ENCODE measurements at regions not wholly inside any gene's neighbourhood (a gene's known extent, or its start where the extent isn't known, plus 50 kb on each side); places are given as distances from the start of the nearest gene placed in this dataset.

DNA sequence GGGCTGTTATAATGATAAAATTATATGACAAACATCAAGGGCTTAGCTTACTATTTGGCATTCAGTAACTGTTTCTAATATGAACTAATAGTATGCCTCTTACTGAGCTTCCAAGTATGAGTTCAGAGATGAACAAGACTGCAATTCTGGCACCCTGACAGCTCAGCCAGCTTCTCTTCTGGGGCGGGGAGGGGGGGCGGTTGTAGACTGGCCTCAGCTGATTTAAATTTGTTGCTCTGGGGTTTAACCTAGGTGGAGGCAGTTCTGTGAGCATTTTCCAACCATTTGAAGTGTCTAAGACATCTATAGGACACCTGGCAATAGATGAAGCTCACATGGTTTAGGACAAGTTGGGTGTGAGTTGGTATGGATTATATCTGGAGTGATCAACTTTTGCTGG, 401.9 kb downstream of the QKI start:
- Histone ChIP-seq H4K20me1 (ENCODE audit: insufficient read depth, low read length) (no peaks in the 10 kb centered on the region), H2BK120ac (ENCODE audit: low read depth, low read length) (no peak overlapping the region), H2BK20ac (ENCODE audit: low read depth, low read length) (no peak overlapping the region), H3K27me3 (ENCODE audit: control insufficient read depth, insufficient read depth, low read length) (no peaks in the 10 kb centered on the region), H2AK5ac (ENCODE audit: low read depth, low read length) (no peak overlapping the region), H3K4me1 (ENCODE audit: control insufficient read depth, insufficient read depth, low read length) (peaks cover 6% of the 10 kb centered on the region), H2AK9ac (replicated peaks; ENCODE audit: low read depth, low read length, poor library complexity) (no peak overlapping the region), H3K9me3 (ENCODE audit: control insufficient read depth, insufficient read depth, low read length) (no peaks in the 10 kb centered on the region; the same call in 1 of the 2 replicates), H3K9me1 (ENCODE audit: insufficient read depth, low read length) (no peaks in the 10 kb centered on the region), H2BK15ac (ENCODE audit: low read depth, low read length) (no peak overlapping the region), H4K8ac (ENCODE audit: low read depth in 2 of 2, low read length in 2 of 2) (no peak overlapping the region), H3K14ac (replicated peaks; ENCODE audit: low read depth, low read length) (no peak overlapping the region), H3K56ac (ENCODE audit: extremely low read depth, insufficient read depth, low read length) (no peak overlapping the region), H3K4ac (ENCODE audit: low read depth, low read length) (no peak overlapping the region), H3K4me3 (ENCODE audit: insufficient read depth, low read depth, low read length) (no peak overlapping the region), H3K79me1 (ENCODE audit: low read depth in 1 of 2, low read length in 2 of 2) (no peaks in the 10 kb centered on the region), H3K18ac (ENCODE audit: low read depth, low read length) (no peak overlapping the region), H3K4me2 (ENCODE audit: low read depth, low read length) (no peak overlapping the region), H3K36me3 (ENCODE audit: control insufficient read depth, insufficient read depth, low read length) (no peaks in the 10 kb centered on the region), H2AFZ (replicated peaks; ENCODE audit: low read length, poor library complexity) (no peak overlapping the region), H3K9ac (ENCODE audit: low read depth, low read length) (no peak overlapping the region), H3K23ac (ENCODE audit: low read depth, low read length) (no peak overlapping the region), H3K27ac (ENCODE audit: insufficient read depth, low read length) (no peak overlapping the region), H4K91ac (ENCODE audit: insufficient read depth, low read depth, low read length) (no peak overlapping the region), H4K5ac (ENCODE audit: low read depth, low read length) (no peak overlapping the region), H2BK5ac (ENCODE audit: low read depth, low read length, poor library complexity, severe bottlenecking) (no peak overlapping the region)
- intact Hi-C loops (cut with micrococcal nuclease), result no loop called here
- TF ChIP-seq RCOR1 (IDR thresholded peaks at IDR 0.05; ENCODE audit: insufficient replicate concordance, low read length), result no peak
- no peak for TF ChIP-seq MAFK (IDR thresholded peaks at IDR 0.05; ENCODE audit: low read depth, low read length)
- no peak for TF ChIP-seq FOS (IDR thresholded peaks at IDR 0.05; ENCODE audit: low read depth, low read length)
- TF ChIP-seq RFX5 (IDR thresholded peaks at IDR 0.05; ENCODE audit: low read depth, low read length), result no peak
- no peak for TF ChIP-seq BHLHE40 (IDR thresholded peaks at IDR 0.05; ENCODE audit: low read depth, low read length)
- TF ChIP-seq SMC3 (IDR thresholded peaks at IDR 0.05; ENCODE audit: low read depth, low read length), result no peak
- no peak for TF ChIP-seq ELK1 (IDR thresholded peaks at IDR 0.05; ENCODE audit: borderline replicate concordance, low read depth, low read length)
- no peak for TF ChIP-seq POLR2A (IDR thresholded peaks at IDR 0.05; ENCODE audit: low read depth, low read length)
- TF ChIP-seq MAZ (IDR thresholded peaks at IDR 0.05; ENCODE audit: borderline replicate concordance, low read depth, low read length), result no peak
- TF ChIP-seq RAD21 (IDR thresholded peaks at IDR 0.05; ENCODE audit: low read length), result no peak
- TF ChIP-seq MXI1 (IDR thresholded peaks at IDR 0.05; ENCODE audit: borderline replicate concordance, low read depth, low read length), result no peak
- no peak for TF ChIP-seq CEBPB (IDR thresholded peaks at IDR 0.05; ENCODE audit: low read depth, low read length)
- TF ChIP-seq, protein P1, sequence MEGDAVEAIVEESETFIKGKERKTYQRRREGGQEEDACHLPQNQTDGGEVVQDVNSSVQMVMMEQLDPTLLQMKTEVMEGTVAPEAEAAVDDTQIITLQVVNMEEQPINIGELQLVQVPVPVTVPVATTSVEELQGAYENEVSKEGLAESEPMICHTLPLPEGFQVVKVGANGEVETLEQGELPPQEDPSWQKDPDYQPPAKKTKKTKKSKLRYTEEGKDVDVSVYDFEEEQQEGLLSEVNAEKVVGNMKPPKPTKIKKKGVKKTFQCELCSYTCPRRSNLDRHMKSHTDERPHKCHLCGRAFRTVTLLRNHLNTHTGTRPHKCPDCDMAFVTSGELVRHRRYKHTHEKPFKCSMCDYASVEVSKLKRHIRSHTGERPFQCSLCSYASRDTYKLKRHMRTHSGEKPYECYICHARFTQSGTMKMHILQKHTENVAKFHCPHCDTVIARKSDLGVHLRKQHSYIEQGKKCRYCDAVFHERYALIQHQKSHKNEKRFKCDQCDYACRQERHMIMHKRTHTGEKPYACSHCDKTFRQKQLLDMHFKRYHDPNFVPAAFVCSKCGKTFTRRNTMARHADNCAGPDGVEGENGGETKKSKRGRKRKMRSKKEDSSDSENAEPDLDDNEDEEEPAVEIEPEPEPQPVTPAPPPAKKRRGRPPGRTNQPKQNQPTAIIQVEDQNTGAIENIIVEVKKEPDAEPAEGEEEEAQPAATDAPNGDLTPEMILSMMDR (conservative IDR thresholded peaks at IDR 0.05; ENCODE audit: low read depth, low read length), result no peak
- no peak for TF ChIP-seq USF2 (IDR thresholded peaks at IDR 0.05; ENCODE audit: low read depth, low read length)
- ATAC-seq (ENCODE audit: low read depth) (no peak), DNase-seq (peak; percentile 14)
- in situ Hi-C loops (cut with MboI; ENCODE audit: low sequenced_read_pairs), result no loop called here
- BruUV-seq (replicated peaks), result no TSS peak
- no CpG with 5 or more reads among the region's 2 CpGs for WGBS, 2 experiments (ENCODE audit: extremely low coverage in 2 of 2, insufficient read length in 1 of 2)
- CTCF ChIA-PET, result interaction anchor here (0.9 kb wide), 1 partner anchor 17 kb away, joined by 4 read pairs; no protein-coding TSS in a partner anchor
- POLR2A ChIA-PET (ENCODE audit: unreplicated experiment), result no interaction called here
- dilution Hi-C loops (cut with HindIII; ENCODE audit: low sequenced_read_pairs, unreplicated experiment), result no loop called here

Measured in IMR-90 (cell line).